Keratinocyte (primary cell): ENCODE measurements at regions not wholly inside any gene's neighbourhood (a gene's known extent, or its start where the extent isn't known, plus 50 kb on each side); places are given as distances from the start of the nearest gene placed in this dataset.

Source experiments
- DNase-seq: peaks from one replicate; pipeline ENCODE4 v3.0.0-alpha.2; 2011; ENCODE audit warnings: low read depth, missing footprints, low spot score
- FAIRE-seq: peaks from 2 replicates; lab custom pipeline; 2011; peaks lifted over from hg19 to GRCh38; lab: Jason Lieb, UNC
- H2AFZ ChIP-seq: 2 replicates; pipeline ENCODE4 v1.6.0; 2012; ENCODE audit warnings: low read length, control low read depth, inconsistent platforms; ENCODE audit not compliant: control insufficient read depth
- H3K27ac ChIP-seq: 2 replicates; pipeline ENCODE4 v1.5.1; 2011; ENCODE audit warnings: low read length; ENCODE audit not compliant: control insufficient read depth, insufficient read depth
- H3K27me3 ChIP-seq: 3 replicates; pipeline ENCODE4 v1.6.0; 2011; ENCODE audit warnings: low read length; ENCODE audit not compliant: control insufficient read depth, insufficient read depth; ENCODE audit errors: extremely low read depth
- H3K36me3 ChIP-seq, 2 experiments: 2 replicates in 1 of 2; 3 replicates in 1 of 2; pipeline ENCODE4 v1.5.1; 2011; ENCODE audit warnings: low read length in 2 of 2, mild to moderate bottlenecking in 1 of 2; ENCODE audit not compliant: control insufficient read depth in 2 of 2, insufficient read depth in 2 of 2; ENCODE audit errors: extremely low read depth in 1 of 2
- H3K4me1 ChIP-seq: 3 replicates; pipeline ENCODE4 v1.5.1; 2011; ENCODE audit warnings: low read length; ENCODE audit not compliant: control insufficient read depth, insufficient read depth; ENCODE audit errors: extremely low read depth
- H3K4me2 ChIP-seq: 3 replicates; pipeline ENCODE4 v1.6.0; 2011; ENCODE audit warnings: low read depth, low read length; ENCODE audit not compliant: control insufficient read depth, insufficient read depth; ENCODE audit errors: extremely low read depth
- H3K4me3 ChIP-seq, 3 experiments: fragments of 200-600 bp in 1 of 3; sonication (generic) in 1 of 3; 2 replicates in 2 of 3; 3 replicates in 1 of 3; pipeline ENCODE4 v1.5.1; 2011 to 2016; ENCODE audit warnings: low read length in 3 of 3, mild to moderate bottlenecking in 3 of 3, control low read depth in 2 of 3, inconsistent platforms in 1 of 3, low read depth in 1 of 3, mixed read lengths in 1 of 3, mixed run types in 1 of 3, moderate library complexity in 1 of 3; ENCODE audit not compliant: control insufficient read depth in 2 of 3, insufficient read depth in 2 of 3; ENCODE audit errors: extremely low read depth in 1 of 3
- H3K79me2 ChIP-seq: 2 replicates; pipeline ENCODE4 v1.6.0; 2012; ENCODE audit warnings: low read length; ENCODE audit not compliant: control insufficient read depth, insufficient read depth
- H3K9ac ChIP-seq: 3 replicates; pipeline ENCODE4 v1.6.0; 2011; ENCODE audit warnings: low read length; ENCODE audit not compliant: control insufficient read depth, insufficient read depth; ENCODE audit errors: extremely low read depth
- H3K9me1 ChIP-seq: 3 replicates; pipeline ENCODE4 v1.6.0; 2011; ENCODE audit warnings: low read length; ENCODE audit not compliant: control insufficient read depth, insufficient read depth; ENCODE audit errors: extremely low read depth
- H3K9me3 ChIP-seq: 2 replicates; pipeline ENCODE4 v1.5.1; 2012; ENCODE audit warnings: low read depth, low read length; ENCODE audit not compliant: control insufficient read depth
- H4K20me1 ChIP-seq: 3 replicates; pipeline ENCODE4 v1.6.0; 2011; ENCODE audit warnings: low read length; ENCODE audit not compliant: control insufficient read depth, insufficient read depth; ENCODE audit errors: extremely low read depth
- CTCF ChIP-seq, 3 experiments: IDR thresholded peaks in 1 of 3; conservative IDR thresholded peaks in 1 of 3; optimal IDR thresholded peaks in 1 of 3; 2 replicates in 2 of 3; 3 replicates in 1 of 3; pipeline versions ENCODE3 to v1.5.1; 2011; ENCODE audit warnings: low read length in 3 of 3, mild to moderate bottlenecking in 3 of 3, moderate library complexity in 2 of 3, control low read depth in 1 of 3, inconsistent platforms in 1 of 3; ENCODE audit not compliant: insufficient read depth in 2 of 3; ENCODE audit errors: extremely low read depth in 1 of 3
- EZH2 ChIP-seq: IDR thresholded peaks from one replicate; pipeline ENCODE4 v1.6.1; 2012; ENCODE audit warnings: inconsistent platforms, mild to moderate bottlenecking, low read length, moderate library complexity
- dilution Hi-C: fragments of 300-500 bp; cut with MboI; formaldehyde crosslinking; loops from one replicate; pipeline ENCODE4 v1.7.0; 2020; ENCODE audit warnings: low sequenced_read_pairs; ENCODE audit not compliant: extremely low pct_ligation_motif_present

- DNase-seq (no peak), FAIRE-seq (no peak)
- Histone ChIP-seq H4K20me1 (no peaks in the 10 kb centered on the region), H3K36me3 (no peaks in the 10 kb centered on the region), H3K4me2 (no peak overlapping the region), H3K9me3 (no peaks in the 10 kb centered on the region), H3K27ac (no peak overlapping the region), H3K9me1 (no peaks in the 10 kb centered on the region), H3K27me3 (no peaks in the 10 kb centered on the region), H3K79me2 (no peaks in the 10 kb centered on the region), H3K4me3 (no peak overlapping the region), H3K4me1 (no peaks in the 10 kb centered on the region), H3K9ac (no peak overlapping the region), H2AFZ (no peak overlapping the region)
- dilution Hi-C loops: no loop called here
- TF ChIP-seq EZH2 (no peak), CTCF (optimal IDR thresholded peaks at IDR 0.05 in 1 of 3, IDR thresholded peaks at IDR 0.05 in 1 of 3, conservative IDR thresholded peaks at IDR 0.05 in 1 of 3; ENCODE audit: extremely low read depth in 1 of 3, insufficient read depth in 2 of 3, low read length in 3 of 3) (no peak)
Observed at GRCh38 chr3:132871956-132872355, 149.7 kb upstream of the NPHP3 start.

GRCh38 chr3:132870541-132870940 is 148.3 kb upstream of the NPHP3 start:
- Histone ChIP-seq H3K27ac (no peak overlapping the region), H3K9ac (no peak overlapping the region), H3K4me3 (no peak overlapping the region), H4K20me1 (no peaks in the 10 kb centered on the region), H3K36me3 (no peaks in the 10 kb centered on the region), H3K9me3 (no peaks in the 10 kb centered on the region), H3K4me1 (no peaks in the 10 kb centered on the region), H2AFZ (no peak overlapping the region), H3K9me1 (no peaks in the 10 kb centered on the region), H3K79me2 (no peaks in the 10 kb centered on the region), H3K27me3 (no peaks in the 10 kb centered on the region), H3K4me2 (no peak overlapping the region)
- DNase-seq: no peak
- dilution Hi-C loops: no loop called here
- FAIRE-seq: no peak
- no peak for TF ChIP-seq CTCF (optimal IDR thresholded peaks at IDR 0.05 in 1 of 3, IDR thresholded peaks at IDR 0.05 in 1 of 3, conservative IDR thresholded peaks at IDR 0.05 in 1 of 3; ENCODE audit: extremely low read depth in 1 of 3, insufficient read depth in 2 of 3, low read length in 3 of 3)
- TF ChIP-seq EZH2: no peak
